ENCODE measurements at regions not wholly inside any gene's neighbourhood (a gene's known extent, or its start where the extent isn't known, plus 50 kb on each side); places are given as distances from the start of the nearest gene placed in this dataset.

GRCh38 chr20:47427067-47427466 lies 70.6 kb upstream of the ZMYND8 start:
- H3K9me3 Mint-ChIP-seq = peaks cover 22% of the 10 kb centered on the region
- no peaks in the 10 kb centered on the region for H3F3A ChIP-seq (replicated peaks; ENCODE audit: low read depth)
- no peaks in the 10 kb centered on the region for H3K9me2 ChIP-seq (ENCODE audit: insufficient read depth)
- TF ChIP-seq NANOG (IDR thresholded peaks at IDR 0.05; ENCODE audit: borderline replicate concordance) = no peak
- no peak for TF ChIP-seq EZH2 (IDR thresholded peaks at IDR 0.05; ENCODE audit: low read depth, unreplicated experiment)
- no peak for TF ChIP-seq POLR2AphosphoS5 (IDR thresholded peaks at IDR 0.05; ENCODE audit: low read depth)
- no peak for TF ChIP-seq CREB1 (CRISPR knock-in tag; IDR thresholded peaks at IDR 0.05; ENCODE audit: low read depth)
- TF ChIP-seq JUNB (IDR thresholded peaks at IDR 0.05; ENCODE audit: unreplicated experiment) = no peak
- no peak for TF ChIP-seq ZNF462 (CRISPR knock-in tag; IDR thresholded peaks at IDR 0.05)
- no peak for TF ChIP-seq ETS1 (IDR thresholded peaks at IDR 0.05)
- no peak for TF ChIP-seq CTCF (conservative IDR thresholded peaks at IDR 0.05; ENCODE audit: low read depth in 2 of 2)
- no peak for TF ChIP-seq ZNF331 (CRISPR knock-in tag; IDR thresholded peaks at IDR 0.05; ENCODE audit: low read depth)
- no peak for TF ChIP-seq EZH2phosphoT487 (IDR thresholded peaks at IDR 0.05; ENCODE audit: unreplicated experiment)
- no peak for TF ChIP-seq STAT1 (IDR thresholded peaks at IDR 0.05; ENCODE audit: unreplicated experiment)
- no peak for TF ChIP-seq ZNF114 (CRISPR knock-in tag; IDR thresholded peaks at IDR 0.05)
- TF ChIP-seq REST (IDR thresholded peaks at IDR 0.05; ENCODE audit: unreplicated experiment) = no peak
- H4K20me1 ChIP-seq (replicated peaks; ENCODE audit: insufficient read depth) = no peaks in the 10 kb centered on the region
- no peak overlapping the region for H3K4me2 ChIP-seq
- H3K36me3 ChIP-seq (ENCODE audit: insufficient read depth) = 0 out of 2 replicates have a peak, but pooled peaks cover 3% of the 10 kb centered on the region
- H3K4me3 Mint-ChIP-seq = no peak overlapping the region
- no peaks in the 10 kb centered on the region for H3K27me3 Mint-ChIP-seq (ENCODE audit: insufficient read depth, low read depth, poor library complexity)
- no peaks in the 10 kb centered on the region for H3K27me3 ChIP-seq (ENCODE audit: insufficient read depth)
- H3K27ac Mint-ChIP-seq = no peak overlapping the region
- ATAC-seq (no peak), DNase-seq (ENCODE audit: low spot score) (no peak)
- no peaks in the 10 kb centered on the region for H3K79me2 ChIP-seq (replicated peaks; ENCODE audit: insufficient read depth)
- no peak overlapping the region for H3K27ac ChIP-seq (ENCODE audit: low read depth)
- peaks cover 19% of the 10 kb centered on the region for H3K36me3 Mint-ChIP-seq (ENCODE audit: low read depth)
- peaks cover 22% of the 10 kb centered on the region for H3K4me1 Mint-ChIP-seq
- H3K4me1 ChIP-seq (ENCODE audit: insufficient read depth) = peaks cover 10% of the 10 kb centered on the region; the same call in 1 of the 2 replicates
- no peak overlapping the region for H2AFZ ChIP-seq
- H3K4me3 ChIP-seq = no peak overlapping the region
